ENCODE measurements at regions not wholly inside any gene's neighbourhood (a gene's known extent, or its start where the extent isn't known, plus 50 kb on each side); places are given as distances from the start of the nearest gene placed in this dataset.
"Not testable (repeated sequence)": the region's sequence is repeated elsewhere in the genome, so short reads cannot be mapped to it uniquely, and the experiment has no call there.

DNA sequence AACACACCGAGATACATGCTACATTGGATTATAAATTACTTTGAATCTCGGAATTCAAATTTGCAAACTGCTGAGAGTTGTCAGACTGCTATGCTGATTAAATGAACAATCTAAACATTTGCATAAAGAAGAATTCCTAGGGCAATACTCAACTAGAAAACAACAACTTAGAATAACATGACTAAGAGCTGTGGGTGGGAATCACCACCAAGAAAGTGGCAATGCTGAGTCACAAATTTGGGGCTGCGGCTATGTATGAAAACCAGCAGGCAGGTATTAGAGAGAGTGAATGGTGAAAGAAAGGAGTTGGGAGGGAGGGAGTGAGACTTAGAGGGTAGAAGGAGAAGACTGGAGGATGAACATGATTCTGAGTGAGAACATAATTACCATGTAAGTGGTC is 559.5 kb downstream of the PIK3C3 start:
- FAIRE-seq: no peak

GRCh38 chr18:42517896-42518295 is 562.9 kb downstream of the PIK3C3 start:
- Histone ChIP-seq H3K4me1 (ENCODE audit: control insufficient read depth, extremely low read depth, insufficient read depth, low read length) (no peaks in the 10 kb centered on the region), H3K9me1 (ENCODE audit: control insufficient read depth, extremely low read depth, insufficient read depth, low read length) (no peaks in the 10 kb centered on the region), H3K27ac (ENCODE audit: control insufficient read depth, insufficient read depth, low read length) (no peak overlapping the region), H3K9me3 (ENCODE audit: control insufficient read depth, low read depth, low read length) (no peaks in the 10 kb centered on the region), H3K27me3 (ENCODE audit: control insufficient read depth, extremely low read depth, insufficient read depth, low read length) (no peaks in the 10 kb centered on the region), H3K4me2 (ENCODE audit: control insufficient read depth, extremely low read depth, insufficient read depth, low read depth, low read length) (no peak overlapping the region), H3K79me2 (ENCODE audit: control insufficient read depth, insufficient read depth, low read length) (no peaks in the 10 kb centered on the region), H3K4me3 (ENCODE audit: control insufficient read depth in 2 of 3, extremely low read depth in 1 of 3, insufficient read depth in 2 of 3, low read depth in 1 of 3, low read length in 3 of 3) (no peak overlapping the region), H2AFZ (ENCODE audit: control insufficient read depth, low read length) (no peak overlapping the region), H4K20me1 (ENCODE audit: control insufficient read depth, extremely low read depth, insufficient read depth, low read length) (no peaks in the 10 kb centered on the region), H3K9ac (ENCODE audit: control insufficient read depth, extremely low read depth, insufficient read depth, low read length) (no peak overlapping the region), H3K36me3 (ENCODE audit: control insufficient read depth in 2 of 2, extremely low read depth in 1 of 2, insufficient read depth in 2 of 2, low read length in 2 of 2) (no peaks in the 10 kb centered on the region)
- FAIRE-seq (no peak), DNase-seq (ENCODE audit: low read depth, low spot score) (no peak)
- dilution Hi-C loops (cut with MboI; ENCODE audit: extremely low pct_ligation_motif_present, low sequenced_read_pairs): no loop called here
- no peak for TF ChIP-seq EZH2 (IDR thresholded peaks at IDR 0.05; ENCODE audit: low read length)
- TF ChIP-seq, protein P1, sequence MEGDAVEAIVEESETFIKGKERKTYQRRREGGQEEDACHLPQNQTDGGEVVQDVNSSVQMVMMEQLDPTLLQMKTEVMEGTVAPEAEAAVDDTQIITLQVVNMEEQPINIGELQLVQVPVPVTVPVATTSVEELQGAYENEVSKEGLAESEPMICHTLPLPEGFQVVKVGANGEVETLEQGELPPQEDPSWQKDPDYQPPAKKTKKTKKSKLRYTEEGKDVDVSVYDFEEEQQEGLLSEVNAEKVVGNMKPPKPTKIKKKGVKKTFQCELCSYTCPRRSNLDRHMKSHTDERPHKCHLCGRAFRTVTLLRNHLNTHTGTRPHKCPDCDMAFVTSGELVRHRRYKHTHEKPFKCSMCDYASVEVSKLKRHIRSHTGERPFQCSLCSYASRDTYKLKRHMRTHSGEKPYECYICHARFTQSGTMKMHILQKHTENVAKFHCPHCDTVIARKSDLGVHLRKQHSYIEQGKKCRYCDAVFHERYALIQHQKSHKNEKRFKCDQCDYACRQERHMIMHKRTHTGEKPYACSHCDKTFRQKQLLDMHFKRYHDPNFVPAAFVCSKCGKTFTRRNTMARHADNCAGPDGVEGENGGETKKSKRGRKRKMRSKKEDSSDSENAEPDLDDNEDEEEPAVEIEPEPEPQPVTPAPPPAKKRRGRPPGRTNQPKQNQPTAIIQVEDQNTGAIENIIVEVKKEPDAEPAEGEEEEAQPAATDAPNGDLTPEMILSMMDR (optimal IDR thresholded peaks at IDR 0.05 in 1 of 3, IDR thresholded peaks at IDR 0.05 in 1 of 3, conservative IDR thresholded peaks at IDR 0.05 in 1 of 3; ENCODE audit: extremely low read depth in 1 of 3, insufficient read depth in 2 of 3, low read length in 3 of 3): no peak

More for the DNA sequence above, 559.5 kb downstream of the PIK3C3 start:
- no peaks in the 10 kb centered on the region for H3K36me3 ChIP-seq (ENCODE audit: control insufficient read depth in 2 of 2, extremely low read depth in 1 of 2, insufficient read depth in 2 of 2, low read length in 2 of 2)
- H4K20me1 ChIP-seq (ENCODE audit: control insufficient read depth, extremely low read depth, insufficient read depth, low read length): no peaks in the 10 kb centered on the region
- H3K4me1 ChIP-seq (ENCODE audit: control insufficient read depth, extremely low read depth, insufficient read depth, low read length): no peaks in the 10 kb centered on the region
- no peak overlapping the region for H3K27ac ChIP-seq (ENCODE audit: control insufficient read depth, insufficient read depth, low read length)
- H3K9me1 ChIP-seq (ENCODE audit: control insufficient read depth, extremely low read depth, insufficient read depth, low read length): no peaks in the 10 kb centered on the region
- no peak overlapping the region for H2AFZ ChIP-seq (ENCODE audit: control insufficient read depth, low read length)
- no peaks in the 10 kb centered on the region for H3K79me2 ChIP-seq (ENCODE audit: control insufficient read depth, insufficient read depth, low read length)
- no peak for DNase-seq (ENCODE audit: low read depth, low spot score)
- H3K4me2 ChIP-seq (ENCODE audit: control insufficient read depth, extremely low read depth, insufficient read depth, low read depth, low read length): no peak overlapping the region
- dilution Hi-C loops (cut with MboI; ENCODE audit: extremely low pct_ligation_motif_present, low sequenced_read_pairs): no loop called here
- no peak overlapping the region for H3K9ac ChIP-seq (ENCODE audit: control insufficient read depth, extremely low read depth, insufficient read depth, low read length)
- no peaks in the 10 kb centered on the region for H3K27me3 ChIP-seq (ENCODE audit: control insufficient read depth, extremely low read depth, insufficient read depth, low read length)
- no peak for TF ChIP-seq EZH2 (IDR thresholded peaks at IDR 0.05; ENCODE audit: low read length)
- TF ChIP-seq, protein P1 (optimal IDR thresholded peaks at IDR 0.05 in 1 of 3, IDR thresholded peaks at IDR 0.05 in 1 of 3, conservative IDR thresholded peaks at IDR 0.05 in 1 of 3; ENCODE audit: extremely low read depth in 1 of 3, insufficient read depth in 2 of 3, low read length in 3 of 3): no peak
- H3K4me3 ChIP-seq (ENCODE audit: control insufficient read depth in 2 of 3, extremely low read depth in 1 of 3, insufficient read depth in 2 of 3, low read depth in 1 of 3, low read length in 3 of 3): no peak overlapping the region
- no peaks in the 10 kb centered on the region for H3K9me3 ChIP-seq (ENCODE audit: control insufficient read depth, low read depth, low read length)

GRCh38 chr18:42518331-42518730 is 563.3 kb downstream of the PIK3C3 start:
- dilution Hi-C loops (cut with MboI; ENCODE audit: extremely low pct_ligation_motif_present, low sequenced_read_pairs); FAIRE-seq; H3K4me3 ChIP-seq (ENCODE audit: control insufficient read depth in 2 of 3, extremely low read depth in 1 of 3, insufficient read depth in 2 of 3, low read depth in 1 of 3, low read length in 3 of 3); H3K4me2 ChIP-seq (ENCODE audit: control insufficient read depth, extremely low read depth, insufficient read depth, low read depth, low read length); H3K9me3 ChIP-seq (ENCODE audit: control insufficient read depth, low read depth, low read length); H3K27ac ChIP-seq (ENCODE audit: control insufficient read depth, insufficient read depth, low read length); H4K20me1 ChIP-seq (ENCODE audit: control insufficient read depth, extremely low read depth, insufficient read depth, low read length); H3K4me1 ChIP-seq (ENCODE audit: control insufficient read depth, extremely low read depth, insufficient read depth, low read length); H3K27me3 ChIP-seq (ENCODE audit: control insufficient read depth, extremely low read depth, insufficient read depth, low read length); H3K79me2 ChIP-seq (ENCODE audit: control insufficient read depth, insufficient read depth, low read length); H3K36me3 ChIP-seq (ENCODE audit: control insufficient read depth in 2 of 2, extremely low read depth in 1 of 2, insufficient read depth in 2 of 2, low read length in 2 of 2); H2AFZ ChIP-seq (ENCODE audit: control insufficient read depth, low read length); DNase-seq (ENCODE audit: low read depth, low spot score); H3K9ac ChIP-seq (ENCODE audit: control insufficient read depth, extremely low read depth, insufficient read depth, low read length); H3K9me1 ChIP-seq (ENCODE audit: control insufficient read depth, extremely low read depth, insufficient read depth, low read length): not testable (repeated sequence)
